ENCODE measurements at regions not wholly inside any gene's neighbourhood (a gene's known extent, or its start where the extent isn't known, plus 50 kb on each side); places are given as distances from the start of the nearest gene placed in this dataset.

DNA sequence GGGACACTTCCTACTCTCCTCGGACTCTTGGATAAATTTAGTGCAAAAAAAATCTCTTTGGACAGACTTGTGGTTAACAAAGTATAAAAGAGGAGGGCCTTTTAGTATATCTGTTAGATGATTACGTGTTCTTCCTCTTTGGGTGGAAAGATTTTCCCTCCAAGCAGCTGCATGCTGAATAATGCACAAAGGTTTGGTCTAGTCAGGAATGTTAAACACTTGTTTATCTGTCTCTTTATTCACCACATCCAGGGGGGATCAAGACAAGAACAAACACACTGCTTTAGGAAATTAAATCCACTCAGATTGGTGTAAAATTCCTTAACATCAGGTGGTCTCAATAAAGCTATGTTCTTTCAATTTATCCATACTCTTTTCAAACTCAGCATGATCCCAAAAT, 260.9 kb upstream of the CHD6 start:
- no peak for DNase-seq

DNA sequence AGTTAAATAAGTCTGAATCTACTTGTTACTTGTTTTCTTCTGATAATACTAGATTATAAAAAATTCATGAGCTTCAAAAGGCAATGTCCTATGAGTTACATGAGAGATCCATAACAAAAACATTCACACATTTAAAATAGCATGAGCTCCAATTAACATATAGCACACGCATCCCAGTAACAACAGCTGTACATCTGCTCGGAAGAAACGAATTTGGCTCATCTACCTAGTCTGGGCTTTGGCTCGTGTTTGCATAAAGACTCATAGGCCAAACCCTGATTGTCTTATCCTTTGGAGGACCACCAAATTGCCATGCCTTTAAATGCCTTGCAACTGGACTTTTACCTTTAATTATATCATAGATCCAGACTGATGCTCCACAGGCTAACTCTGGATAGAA, 259.7 kb upstream of the CHD6 start:
- DNase-seq, result no peak

DNA sequence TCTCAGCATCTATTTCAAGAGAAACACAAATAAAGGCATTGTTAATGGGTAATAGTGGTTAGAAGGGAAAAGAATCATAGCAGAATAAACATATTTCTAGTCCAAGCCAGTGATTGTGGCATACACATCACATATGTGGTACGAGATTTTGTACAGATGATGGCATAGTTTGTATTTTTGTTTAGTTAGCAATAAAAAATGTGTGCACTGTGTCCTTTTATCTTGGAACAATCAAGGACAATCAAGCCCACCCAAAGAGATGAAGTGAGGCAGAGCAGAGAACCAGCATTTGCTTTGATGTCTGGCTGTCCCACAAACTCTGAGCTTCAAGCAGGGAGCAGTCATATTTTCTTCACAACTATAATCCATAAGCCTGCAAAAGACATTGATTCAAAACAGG, 256.5 kb upstream of the CHD6 start:
- no peak for DNase-seq

DNA sequence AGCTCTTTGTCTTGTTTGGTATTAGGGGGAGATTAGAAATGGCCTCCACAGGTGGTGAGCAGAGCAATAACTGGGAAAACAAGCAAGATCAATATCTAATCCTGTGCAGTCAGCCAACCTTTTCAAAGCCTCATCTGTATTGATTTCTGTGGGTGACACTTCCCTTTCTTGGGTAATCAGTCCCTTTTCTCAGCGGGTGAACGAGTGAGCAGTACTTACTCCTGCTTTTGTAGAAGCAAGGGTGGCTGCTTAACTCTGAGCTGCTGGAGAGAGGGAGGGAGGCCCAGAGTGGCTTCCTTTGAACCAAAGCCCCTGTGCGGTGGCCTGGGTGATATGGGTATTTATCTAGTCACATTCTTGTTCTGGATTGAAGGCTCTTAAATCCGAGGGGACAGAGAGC, 254.8 kb upstream of the CHD6 start:
- DNase-seq, result no peak

DNA sequence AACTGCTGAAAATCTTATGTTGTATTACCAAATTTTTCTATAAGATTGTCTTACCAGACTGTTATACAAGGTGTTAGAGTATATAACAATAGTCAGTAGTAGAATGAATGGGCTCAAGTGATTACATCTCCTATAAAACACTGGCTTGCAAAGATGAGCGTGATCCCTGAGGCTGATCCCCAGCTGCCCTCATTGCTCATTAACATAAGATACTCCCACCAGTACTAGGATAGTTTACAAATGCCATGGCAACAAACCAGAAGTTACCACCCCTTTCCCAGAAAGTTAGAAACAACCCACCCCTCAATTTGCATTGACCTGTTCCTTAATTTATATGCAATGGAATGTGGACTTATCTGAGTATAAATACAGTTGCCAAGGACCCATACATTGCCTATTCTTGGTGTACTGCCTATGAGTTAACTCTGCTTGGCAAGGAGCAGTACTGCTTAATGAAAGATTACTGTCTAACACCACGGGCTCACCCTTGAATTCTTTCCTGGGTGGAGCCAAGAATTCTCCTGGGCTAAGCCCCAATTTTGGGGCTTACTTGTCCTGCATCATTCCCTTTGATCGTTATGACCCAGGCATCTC, 252.8 kb upstream of the CHD6 start:
- no peak for DNase-seq

DNA sequence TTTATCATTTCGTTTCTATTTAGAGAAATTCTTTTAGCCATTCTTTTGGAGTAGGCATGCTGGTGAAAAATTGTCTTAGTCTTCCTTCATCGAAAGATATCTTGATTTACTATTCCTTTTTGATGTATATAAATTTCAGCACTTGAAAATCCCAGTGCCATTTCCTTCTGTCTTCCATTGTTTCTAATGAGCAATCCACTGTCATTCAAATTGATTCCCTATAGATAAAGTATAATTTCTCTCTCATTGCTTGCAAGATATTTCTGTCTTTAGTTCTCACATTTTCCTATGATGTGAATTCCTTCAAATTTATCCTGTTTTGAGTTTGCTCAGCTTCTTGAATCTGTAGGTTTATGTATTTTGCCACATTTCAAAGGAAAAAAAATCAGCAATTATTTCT, 251.1 kb upstream of the CHD6 start:
- DNase-seq, result no peak

DNA sequence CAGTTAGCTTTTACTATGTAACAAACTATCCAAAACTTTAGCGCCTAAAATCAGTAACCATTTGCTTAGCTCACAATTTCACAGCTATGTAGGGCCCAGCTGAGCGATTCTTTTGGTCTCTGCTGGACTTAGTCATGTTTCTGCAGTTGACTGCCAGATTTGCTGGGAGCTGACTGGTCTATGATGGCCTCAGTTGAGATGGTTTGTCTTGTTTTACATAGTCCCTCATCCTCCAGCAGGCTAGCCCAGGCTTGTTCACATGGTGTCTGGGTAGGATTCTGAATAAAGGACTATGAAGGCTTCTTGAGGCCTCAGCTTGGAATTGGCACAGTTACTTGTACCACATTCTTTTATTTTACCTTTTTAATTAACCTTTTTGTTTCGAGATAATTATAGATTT, 247.8 kb upstream of the CHD6 start:
- no peak for DNase-seq

DNA sequence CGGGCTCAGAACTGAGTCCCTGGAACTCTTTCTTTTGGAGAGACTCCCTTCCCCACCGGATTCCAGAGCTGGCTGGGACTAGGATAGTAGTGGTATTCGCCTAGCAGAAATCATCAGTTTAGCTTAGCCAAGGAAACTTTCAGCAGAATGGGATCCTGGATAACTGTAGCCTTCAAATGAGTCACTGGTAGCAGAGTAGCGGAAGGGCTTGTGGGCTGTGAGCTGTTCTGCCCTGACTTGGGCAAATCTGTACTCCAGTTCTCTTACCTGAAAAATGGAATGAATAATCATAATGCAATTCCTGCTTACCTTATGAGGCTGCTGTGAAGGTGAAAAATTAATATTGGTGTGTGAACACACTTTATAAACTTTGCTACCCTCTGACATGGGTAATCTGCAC, 244.3 kb upstream of the CHD6 start:
- no peak for DNase-seq

DNA sequence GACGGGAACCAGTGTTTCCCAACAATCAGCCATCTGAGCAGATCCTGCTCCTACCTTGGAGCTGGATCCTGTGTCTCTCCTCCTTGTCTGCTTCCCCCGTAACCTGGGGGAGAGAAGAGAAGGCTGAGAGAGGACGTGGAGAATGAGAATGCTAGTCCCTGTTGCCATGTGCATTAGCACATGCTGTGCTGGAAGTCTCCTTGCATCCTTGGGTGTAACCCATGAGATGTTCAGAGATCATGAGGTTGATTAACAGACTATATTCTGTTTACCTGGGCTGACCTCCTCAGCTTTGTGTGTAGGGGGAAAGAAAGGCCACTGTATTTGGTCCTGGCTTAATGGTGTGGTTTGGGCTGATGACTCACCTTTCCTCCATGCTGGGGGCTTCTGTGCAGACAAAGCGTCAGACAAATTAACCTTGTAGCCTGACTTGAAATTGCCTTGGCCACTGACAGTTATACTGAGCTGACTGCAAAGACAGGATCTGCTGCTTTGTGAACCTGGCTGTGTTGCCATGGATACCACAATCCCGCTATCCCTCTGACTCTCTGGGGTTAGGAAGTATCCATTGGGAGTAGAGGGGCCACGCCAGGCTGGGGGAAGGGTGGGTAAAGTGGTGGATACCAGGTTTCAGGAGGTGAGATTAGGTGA, 243.7 kb upstream of the CHD6 start:
- DNase-seq, result no peak

DNA sequence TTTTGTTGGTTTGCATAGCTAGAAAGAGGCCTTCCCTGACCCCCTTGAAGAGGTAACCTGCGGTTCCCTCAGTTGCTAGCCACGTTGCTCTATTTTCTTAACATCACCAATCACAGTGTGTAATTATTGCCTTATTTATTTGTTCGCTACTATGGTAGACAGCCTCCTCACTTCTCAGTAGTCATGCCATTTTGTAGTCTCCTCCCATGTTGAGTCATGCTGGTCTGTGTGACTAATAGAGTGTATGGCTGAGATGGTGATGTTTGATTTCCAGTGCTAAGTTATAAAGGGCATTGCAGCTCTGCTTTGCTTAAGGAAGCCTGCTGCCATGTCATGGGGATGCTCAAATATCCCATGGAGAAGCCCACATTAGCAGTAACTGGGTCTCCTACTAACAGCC, 236.6 kb upstream of the CHD6 start:
- no peak for DNase-seq

DNA sequence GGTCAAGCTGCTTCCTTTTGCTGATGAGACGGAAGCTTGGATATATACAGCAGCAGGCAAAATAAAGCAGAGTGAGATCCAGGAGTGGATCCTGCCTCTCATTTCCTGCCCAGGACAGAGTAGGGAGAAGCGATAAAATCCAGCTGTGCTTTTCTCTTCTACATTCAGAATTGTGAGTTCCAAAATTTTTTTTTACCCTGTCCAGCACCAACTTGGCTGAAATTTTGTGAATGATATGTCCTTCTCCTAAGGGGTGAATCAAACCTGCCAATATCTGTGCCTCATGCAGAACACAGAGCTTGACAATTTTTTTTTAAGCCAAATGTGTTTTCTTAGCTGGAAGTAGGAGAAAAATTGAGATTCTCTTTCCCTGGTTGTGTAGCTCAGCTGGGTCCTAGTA, 235.6 kb upstream of the CHD6 start:
- DNase-seq, result no peak

DNA sequence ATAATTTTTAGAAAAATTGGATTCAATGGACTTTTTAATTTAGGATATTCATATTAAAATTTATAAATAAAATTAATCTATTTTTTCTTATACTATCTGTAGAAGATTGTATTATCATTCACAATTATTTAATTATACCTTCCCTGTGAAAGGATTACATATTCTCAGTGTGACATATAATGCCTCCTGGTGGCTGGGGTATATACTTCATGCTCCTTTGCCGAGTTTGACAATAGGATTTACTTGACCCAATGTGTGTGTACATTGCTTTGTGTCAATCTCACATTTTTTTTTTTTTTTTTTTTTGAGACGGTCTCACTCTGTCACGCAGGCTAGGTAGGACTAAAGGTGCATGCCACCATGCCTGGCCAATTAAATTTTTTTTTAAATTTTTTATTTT, 230.0 kb upstream of the CHD6 start:
- DNase-seq, result no peak

DNA sequence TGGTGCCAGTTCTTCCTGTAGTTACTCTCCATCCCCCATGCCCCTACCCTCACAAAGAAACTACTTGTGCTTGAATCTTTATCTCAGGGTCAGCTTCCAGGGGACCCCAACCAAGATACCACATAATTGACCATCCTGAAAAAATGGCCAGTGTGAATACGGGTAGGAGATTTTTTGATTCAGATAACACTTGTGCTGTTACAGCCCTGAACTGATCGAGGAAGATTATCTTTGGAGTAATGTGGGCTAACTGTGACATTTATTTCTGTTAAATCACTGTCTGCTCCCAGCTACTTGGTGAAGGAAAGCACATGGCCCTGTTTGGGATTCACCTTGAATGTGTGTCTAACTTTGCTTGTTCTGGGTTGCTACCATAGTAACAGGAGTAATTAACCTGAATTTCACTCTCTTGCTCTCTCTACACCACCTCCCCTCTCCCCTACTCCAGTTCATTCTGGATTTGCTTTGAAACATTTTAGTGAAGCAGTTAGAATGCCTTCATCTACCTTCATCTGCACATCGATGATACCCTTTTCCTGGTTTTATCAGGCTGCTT, 219.6 kb upstream of the CHD6 start:
- DNase-seq, result no peak

DNA sequence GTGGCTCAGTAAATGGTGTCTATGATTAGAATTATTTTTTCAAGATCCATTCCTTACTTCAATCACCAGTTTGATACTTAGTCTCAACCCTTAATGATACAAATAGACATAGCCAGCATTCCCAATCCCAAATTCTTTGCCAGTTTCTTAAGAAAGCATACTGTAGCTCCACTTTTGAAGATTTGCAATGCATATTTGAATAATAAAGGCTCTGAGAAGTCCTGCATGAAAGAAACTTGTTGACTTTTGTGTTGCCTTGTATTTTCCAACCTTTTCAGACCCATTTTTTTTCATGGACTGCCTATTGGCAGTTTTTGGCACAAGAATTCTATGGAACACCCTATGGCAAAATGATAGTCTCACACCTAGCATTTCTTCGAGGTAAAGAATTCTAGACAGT, 215.6 kb upstream of the CHD6 start:
- DNase-seq, result no peak

DNA sequence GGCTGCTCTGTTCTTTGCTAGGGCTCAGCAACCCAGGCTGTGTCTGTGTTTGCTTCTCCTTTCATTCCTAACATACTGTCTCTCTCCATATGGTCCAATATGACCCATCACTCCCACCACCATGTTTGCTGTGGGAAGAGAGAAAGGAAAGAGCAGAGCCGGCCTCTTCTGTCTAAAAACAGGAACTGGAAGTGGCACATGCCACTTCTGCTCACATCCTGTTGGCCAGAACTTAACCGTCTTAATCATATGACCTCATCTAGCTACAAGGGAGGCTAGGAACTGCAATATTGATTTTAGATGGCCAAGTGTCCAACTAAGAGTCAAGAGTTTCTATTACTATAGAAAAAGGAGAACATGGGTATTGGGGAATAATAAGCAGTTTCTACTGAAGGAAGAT, 212.5 kb upstream of the CHD6 start:
- no peak for DNase-seq

DNA sequence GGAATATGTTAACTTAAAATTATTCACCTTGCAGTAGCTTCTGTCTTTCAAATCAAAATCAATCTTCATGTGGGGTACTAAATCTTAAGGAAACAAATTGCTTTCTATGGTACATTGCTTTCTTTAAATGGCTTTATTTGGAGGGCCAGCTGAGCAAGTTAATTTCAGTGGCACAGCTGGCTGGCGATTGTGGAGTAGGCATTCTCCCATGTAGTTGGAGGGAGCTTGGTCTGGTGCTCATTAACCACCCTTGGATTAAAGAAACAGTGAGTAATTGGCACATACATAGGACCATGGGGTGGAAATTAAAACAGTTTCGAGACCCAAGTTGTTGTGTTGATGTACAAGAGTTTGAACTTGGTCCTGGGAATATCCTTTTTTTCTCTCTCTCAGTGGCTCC, 201.3 kb upstream of the CHD6 start:
- DNase-seq, result no peak

DNA sequence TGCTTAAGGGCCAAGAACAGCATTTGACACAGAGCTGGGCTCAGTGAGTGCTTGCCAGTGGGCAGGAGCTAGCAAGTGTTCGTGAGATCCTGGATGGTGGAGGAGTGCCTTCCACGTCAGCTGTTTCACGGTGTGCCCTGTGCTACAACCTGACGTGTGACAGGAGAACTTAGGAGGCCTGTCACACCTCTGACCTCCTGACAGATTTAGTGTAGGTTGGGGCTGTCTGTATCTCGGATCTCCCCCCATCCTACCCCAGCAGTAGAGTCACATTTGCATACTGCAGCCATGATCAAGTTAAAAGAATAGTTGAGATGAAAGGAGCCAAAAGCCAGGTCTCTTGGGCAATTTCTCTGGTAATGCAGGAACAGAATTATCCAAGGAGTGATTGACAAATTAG, 200.8 kb upstream of the CHD6 start:
- DNase-seq, result no peak

DNA sequence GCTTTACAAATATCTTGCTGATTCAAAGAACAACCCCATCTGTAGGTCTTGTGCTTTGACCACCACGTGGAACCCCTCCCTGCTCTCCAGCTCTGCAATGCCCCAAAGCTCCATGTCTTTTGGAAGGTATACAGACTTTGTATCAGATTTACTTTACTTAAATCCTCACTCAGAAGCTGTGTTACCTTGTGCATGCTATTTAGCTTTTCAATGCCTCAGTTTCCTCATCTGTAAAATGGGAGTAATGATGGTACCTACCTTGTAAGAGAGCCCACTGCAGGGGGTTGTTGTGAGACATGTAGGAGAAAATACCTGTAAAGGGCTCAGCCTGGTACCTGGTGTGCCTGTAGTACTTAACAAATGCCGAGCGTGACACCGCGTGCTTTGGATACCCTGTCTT, 200.2 kb upstream of the CHD6 start:
- DNase-seq, result no peak

DNA sequence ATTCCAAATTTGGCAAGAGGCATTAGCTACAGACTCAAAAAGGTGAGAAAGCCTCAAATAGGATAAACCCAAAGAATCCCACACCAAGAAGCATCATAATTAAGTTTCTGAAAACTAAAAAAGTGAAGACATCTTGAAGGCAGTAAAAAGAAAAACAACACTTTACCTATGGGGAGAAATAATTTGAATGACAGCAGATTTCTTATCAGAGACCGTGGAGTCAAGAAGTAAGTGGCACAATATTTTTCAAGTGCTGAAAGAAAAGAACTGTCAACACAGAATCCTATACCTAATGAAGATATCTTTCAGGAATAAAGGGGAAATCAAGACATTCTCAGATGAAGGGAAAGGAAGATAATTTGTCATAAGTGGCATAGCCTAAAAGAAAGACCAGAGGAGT, 193.3 kb upstream of the CHD6 start:
- no peak for DNase-seq

DNA sequence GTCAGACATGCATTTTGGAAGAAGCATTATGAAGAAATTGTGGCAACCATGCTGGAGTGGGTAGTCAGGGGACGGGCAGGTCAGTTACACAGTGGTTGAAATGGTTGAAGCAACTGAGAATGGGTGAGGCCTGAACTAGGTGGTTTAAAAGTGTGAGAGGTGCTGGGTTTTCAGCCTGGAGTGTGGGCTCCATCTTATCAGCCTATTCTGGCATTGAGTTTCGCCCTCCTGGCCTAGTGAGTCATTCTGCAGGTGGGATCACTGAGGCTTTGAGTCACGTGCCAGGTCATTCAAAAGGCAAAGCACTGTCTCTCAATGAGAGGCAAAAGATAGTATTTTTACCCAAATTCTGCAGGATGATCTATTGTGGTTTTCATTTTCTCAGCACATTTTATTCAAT, 181.9 kb upstream of the CHD6 start:
- DNase-seq, result no peak

DNA sequence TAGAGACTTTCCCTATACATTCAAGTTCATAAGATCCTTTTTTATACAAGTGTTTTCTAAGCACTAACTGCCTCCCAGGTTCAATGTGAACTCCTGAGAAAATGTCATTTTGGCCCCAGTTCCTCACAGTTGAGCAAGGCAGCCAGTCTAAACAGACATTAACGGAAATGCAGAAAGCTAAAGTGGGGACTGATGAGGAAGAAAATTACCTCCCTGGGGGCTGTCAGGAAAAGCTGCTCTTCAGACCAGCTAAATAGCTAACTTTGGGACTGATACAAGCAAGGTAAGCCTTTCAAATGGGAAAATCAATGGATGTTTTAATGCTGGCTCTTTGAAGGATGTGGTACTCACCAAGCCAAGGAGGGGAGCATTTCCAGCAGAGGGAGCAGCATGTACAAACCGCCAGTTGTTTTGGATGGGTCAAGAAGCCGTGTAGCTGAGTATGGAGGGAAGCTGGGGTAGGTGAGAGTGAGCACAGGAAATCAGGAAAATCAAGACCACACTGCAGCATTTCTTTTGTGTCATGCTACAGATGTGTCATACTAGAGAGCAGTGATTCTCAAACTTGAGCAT, 180.8 kb upstream of the CHD6 start:
- DNase-seq, result no peak

DNA sequence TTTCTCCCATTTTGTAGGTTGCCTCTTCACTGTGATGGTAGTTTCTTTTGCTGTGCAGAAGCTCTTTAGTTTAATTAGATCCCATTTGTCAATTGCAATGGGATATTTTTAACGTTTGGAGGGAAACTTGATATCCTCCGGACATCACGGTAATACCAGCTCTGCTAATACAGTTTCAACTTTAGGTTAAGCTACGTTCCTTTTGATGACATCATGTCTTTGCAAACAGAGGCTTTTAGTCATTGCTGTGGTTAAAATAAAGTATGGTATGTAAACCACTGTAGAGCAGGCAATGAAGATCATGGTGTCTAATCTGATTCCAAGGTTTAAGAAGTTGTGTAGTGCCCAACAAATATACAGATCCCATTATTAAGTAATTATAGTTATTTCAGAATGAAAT, 168.0 kb upstream of the CHD6 start:
- no peak for DNase-seq

DNA sequence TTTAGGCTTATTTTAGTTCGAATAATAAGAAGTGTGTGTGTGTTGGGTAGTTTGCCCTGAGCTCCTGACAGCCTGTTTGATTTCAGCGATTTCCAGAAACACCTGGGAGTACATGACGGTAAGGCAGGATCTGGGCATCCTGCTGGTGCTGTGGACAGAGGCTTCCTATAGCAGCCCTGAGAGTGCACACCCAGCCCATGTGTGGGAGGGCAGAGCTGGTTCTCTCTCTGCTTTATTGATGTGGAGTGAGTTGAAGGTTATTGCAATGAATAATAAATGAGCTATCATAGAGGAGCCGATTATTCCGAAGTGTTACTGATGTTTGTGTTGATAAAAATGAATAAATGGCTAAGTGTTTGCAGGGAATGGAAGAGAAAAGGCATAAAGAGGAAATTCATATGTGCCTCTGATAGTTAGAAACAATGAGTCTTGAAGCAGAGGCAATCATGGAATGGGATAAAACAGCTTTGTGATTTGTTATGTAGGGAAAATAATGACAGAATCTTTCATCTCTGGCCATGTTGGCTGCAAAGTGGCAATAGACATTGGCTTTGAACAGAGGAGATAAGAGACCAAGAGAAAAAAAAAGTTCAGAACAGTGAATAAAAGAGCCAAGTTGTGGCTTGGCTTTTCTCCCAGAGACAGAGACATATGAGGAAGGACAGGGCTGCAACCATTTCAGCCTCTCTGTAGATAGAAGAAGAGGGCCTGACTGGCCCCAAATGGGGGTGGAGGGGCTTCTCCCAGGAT, 166.2 kb upstream of the CHD6 start:
- DNase-seq, result no peak
